ENCODE measurements at regions not wholly inside any gene's neighbourhood (a gene's known extent, or its start where the extent isn't known, plus 50 kb on each side); places are given as distances from the start of the nearest gene placed in this dataset.

- TF ChIP-seq EZH2 (IDR thresholded peaks at IDR 0.05; ENCODE audit: insufficient read depth, low read length): no peak
- no peak for TF ChIP-seq CTCF (IDR thresholded peaks at IDR 0.05; ENCODE audit: insufficient read depth, low read depth, low read length)
- Histone ChIP-seq H3K4me2 (ENCODE audit: low read length) (no peak overlapping the region), H3K9me3 (ENCODE audit: insufficient read depth, low read depth, low read length) (no peaks in the 10 kb centered on the region), H3K9ac (ENCODE audit: low read length) (no peak overlapping the region), H3K27ac (ENCODE audit: low read depth, low read length) (no peak overlapping the region), H3K4me3 (ENCODE audit: insufficient read depth, low read depth, low read length) (no peak overlapping the region), H4K20me1 (ENCODE audit: insufficient read depth, low read length) (no peaks in the 10 kb centered on the region), H3K36me3 (ENCODE audit: insufficient read depth, low read length) (no peaks in the 10 kb centered on the region), H3K79me2 (ENCODE audit: insufficient read depth, low read length) (no peaks in the 10 kb centered on the region), H3K27me3 (ENCODE audit: insufficient read depth, low read length) (peaks cover 14% of the 10 kb centered on the region), H3K4me1 (ENCODE audit: insufficient read depth, low read length) (peaks cover 14% of the 10 kb centered on the region), H2AFZ (ENCODE audit: low read depth, low read length) (no peak overlapping the region)
- no peaks in the 10 kb centered on the region for H3K36me3 Mint-ChIP-seq (ENCODE audit: low read depth, unreplicated experiment)
- H3K27ac Mint-ChIP-seq (ENCODE audit: unreplicated experiment): no peak overlapping the region
- H3K4me3 Mint-ChIP-seq (ENCODE audit: unreplicated experiment): no peak overlapping the region
- H3K9me3 Mint-ChIP-seq (ENCODE audit: unreplicated experiment): peaks cover 3% of the 10 kb centered on the region
- peaks cover 7% of the 10 kb centered on the region for H3K4me1 Mint-ChIP-seq (ENCODE audit: low read depth, unreplicated experiment)
- FAIRE-seq: no peak
- DNase-seq (ENCODE audit: low read depth): no peak
- H3K27me3 Mint-ChIP-seq (ENCODE audit: low read depth, unreplicated experiment): peaks cover 44% of the 10 kb centered on the region
Observed at GRCh38 chr14:101124815-101125214, 221.3 kb upstream of the RTL1 start.

GRCh38 chr14:101125313-101125712 lies 221.8 kb upstream of the RTL1 start:
- H3K27ac ChIP-seq (ENCODE audit: low read depth, low read length): no peak overlapping the region
- Mint-ChIP-seq H3K9me3 (ENCODE audit: unreplicated experiment) (peaks cover 3% of the 10 kb centered on the region), H3K27ac (ENCODE audit: unreplicated experiment) (no peak overlapping the region), H3K4me3 (ENCODE audit: unreplicated experiment) (no peak overlapping the region), H3K27me3 (ENCODE audit: low read depth, unreplicated experiment) (peaks cover 49% of the 10 kb centered on the region), H3K4me1 (ENCODE audit: low read depth, unreplicated experiment) (peaks cover 2% of the 10 kb centered on the region), H3K36me3 (ENCODE audit: low read depth, unreplicated experiment) (no peaks in the 10 kb centered on the region)
- no peaks in the 10 kb centered on the region for H3K79me2 ChIP-seq (ENCODE audit: insufficient read depth, low read length)
- no peak overlapping the region for H3K4me2 ChIP-seq (ENCODE audit: low read length)
- no peak for TF ChIP-seq EZH2 (IDR thresholded peaks at IDR 0.05; ENCODE audit: insufficient read depth, low read length)
- no peak for TF ChIP-seq CTCF (IDR thresholded peaks at IDR 0.05; ENCODE audit: insufficient read depth, low read depth, low read length)
- peaks cover 15% of the 10 kb centered on the region for H3K27me3 ChIP-seq (ENCODE audit: insufficient read depth, low read length)
- H2AFZ ChIP-seq (ENCODE audit: low read depth, low read length): no peak overlapping the region
- DNase-seq (ENCODE audit: low read depth) (no peak), FAIRE-seq (no peak)
- H3K4me1 ChIP-seq (ENCODE audit: insufficient read depth, low read length): peaks cover 9% of the 10 kb centered on the region
- H3K9ac ChIP-seq (ENCODE audit: low read length): no peak overlapping the region
- no peaks in the 10 kb centered on the region for H3K36me3 ChIP-seq (ENCODE audit: insufficient read depth, low read length)
- H4K20me1 ChIP-seq (ENCODE audit: insufficient read depth, low read length): no peaks in the 10 kb centered on the region
- no peaks in the 10 kb centered on the region for H3K9me3 ChIP-seq (ENCODE audit: insufficient read depth, low read depth, low read length)
- H3K4me3 ChIP-seq (ENCODE audit: insufficient read depth, low read depth, low read length): no peak overlapping the region

- Mint-ChIP-seq H3K9me3 (ENCODE audit: unreplicated experiment) (peaks cover 3% of the 10 kb centered on the region), H3K4me1 (ENCODE audit: low read depth, unreplicated experiment) (no peaks in the 10 kb centered on the region), H3K36me3 (ENCODE audit: low read depth, unreplicated experiment) (no peaks in the 10 kb centered on the region), H3K27me3 (ENCODE audit: low read depth, unreplicated experiment) (peaks cover 53% of the 10 kb centered on the region), H3K27ac (ENCODE audit: unreplicated experiment) (no peak overlapping the region), H3K4me3 (ENCODE audit: unreplicated experiment) (no peak overlapping the region)
- no peaks in the 10 kb centered on the region for H3K9me3 ChIP-seq (ENCODE audit: insufficient read depth, low read depth, low read length)
- H3K4me1 ChIP-seq (ENCODE audit: insufficient read depth, low read length): peaks cover 4% of the 10 kb centered on the region
- no peaks in the 10 kb centered on the region for H3K79me2 ChIP-seq (ENCODE audit: insufficient read depth, low read length)
- no peaks in the 10 kb centered on the region for H3K36me3 ChIP-seq (ENCODE audit: insufficient read depth, low read length)
- TF ChIP-seq CTCF (IDR thresholded peaks at IDR 0.05; ENCODE audit: insufficient read depth, low read depth, low read length) (no peak), EZH2 (IDR thresholded peaks at IDR 0.05; ENCODE audit: insufficient read depth, low read length) (no peak)
- H2AFZ ChIP-seq (ENCODE audit: low read depth, low read length): no peak overlapping the region
- no peak overlapping the region for H3K27ac ChIP-seq (ENCODE audit: low read depth, low read length)
- H3K4me2 ChIP-seq (ENCODE audit: low read length): no peak overlapping the region
- no peaks in the 10 kb centered on the region for H4K20me1 ChIP-seq (ENCODE audit: insufficient read depth, low read length)
- no peak overlapping the region for H3K9ac ChIP-seq (ENCODE audit: low read length)
- no peak for FAIRE-seq
- no peak for DNase-seq (ENCODE audit: low read depth)
- H3K4me3 ChIP-seq (ENCODE audit: insufficient read depth, low read depth, low read length): no peak overlapping the region
- H3K27me3 ChIP-seq (ENCODE audit: insufficient read depth, low read length): peaks cover 19% of the 10 kb centered on the region
Observed at GRCh38 chr14:101125719-101126651, 222.5 kb upstream of the RTL1 start.

Measured in astrocyte (in vitro differentiated cells and primary cell).